ENCODE measurements at regions not wholly inside any gene's neighbourhood (a gene's known extent, or its start where the extent isn't known, plus 50 kb on each side); places are given as distances from the start of the nearest gene placed in this dataset.

GRCh38 chr7:52253953-52254352 lies 781.5 kb upstream of the POM121L12 start:
- H3K4me3 ChIP-seq (ENCODE audit: low read depth, low read length): no peak overlapping the region
- TF ChIP-seq CTCF (IDR thresholded peaks at IDR 0.05; ENCODE audit: low read depth, low read length): no peak

GRCh38 chr7:52249741-52250140 lies 785.7 kb upstream of the POM121L12 start:
- no peak overlapping the region for H3K4me3 ChIP-seq (ENCODE audit: low read depth, low read length)
- no peak for TF ChIP-seq CTCF (IDR thresholded peaks at IDR 0.05; ENCODE audit: low read depth, low read length)

GRCh38 chr7:52247518-52247917 lies 787.9 kb upstream of the POM121L12 start:
- no peak overlapping the region for H3K4me3 ChIP-seq (ENCODE audit: low read depth, low read length)
- no peak for TF ChIP-seq CTCF (IDR thresholded peaks at IDR 0.05; ENCODE audit: low read depth, low read length)

GRCh38 chr7:52243685-52244084 lies 791.7 kb upstream of the POM121L12 start:
- H3K4me3 ChIP-seq (ENCODE audit: low read depth, low read length): no peak overlapping the region
- no peak for TF ChIP-seq CTCF (IDR thresholded peaks at IDR 0.05; ENCODE audit: low read depth, low read length)

- no peak overlapping the region for H3K4me3 ChIP-seq (ENCODE audit: low read depth, low read length)
- no peak for TF ChIP-seq CTCF (IDR thresholded peaks at IDR 0.05; ENCODE audit: low read depth, low read length)
These were observed 802.2 kb upstream of the POM121L12 start for GRCh38 chr7:52233248-52233647.

- TF ChIP-seq CTCF (IDR thresholded peaks at IDR 0.05; ENCODE audit: low read depth, low read length): no peak
- no peak overlapping the region for H3K4me3 ChIP-seq (ENCODE audit: low read depth, low read length)
These were observed 823.5 kb upstream of the POM121L12 start for GRCh38 chr7:52211930-52212329.

- no peak overlapping the region for H3K4me3 ChIP-seq (ENCODE audit: low read depth, low read length)
- TF ChIP-seq CTCF (IDR thresholded peaks at IDR 0.05; ENCODE audit: low read depth, low read length): no peak
These were observed 825.8 kb upstream of the POM121L12 start for GRCh38 chr7:52209614-52210013.
